H1 (cell line): ENCODE measurements at regions not wholly inside any gene's neighbourhood (a gene's known extent, or its start where the extent isn't known, plus 50 kb on each side); places are given as distances from the start of the nearest gene placed in this dataset.
A peak's percentile ranks its signal among the peaks of the same experiment; 100 is the strongest.

Experiments used
- CTCF ChIA-PET: fragments of 300-600 bp; sonication (Branson Sonifier 250); formaldehyde crosslinking; loops from one replicate; lab custom pipeline; 2021; ENCODE audit not compliant: partially characterized antibody; lab: Charles Lee
- POLR2A ChIA-PET: fragments of 300-600 bp; sonication (Branson Sonifier 250); formaldehyde crosslinking; loops from one replicate; lab custom pipeline; 2021; ENCODE audit warnings: inconsistent platforms; ENCODE audit not compliant: partially characterized antibody; lab: Charles Lee
- DNase-seq, 2 experiments: peaks; one replicate each; pipeline versions ENCODE4 v3.0.0 to v3.0.0-alpha.2; 2010 to 2022; ENCODE audit warnings: low spot score in 2 of 2, low read depth in 1 of 2, mixed read lengths in 1 of 2
- FAIRE-seq: peaks from 2 replicates; lab custom pipeline; 2011; peaks lifted over from hg19 to GRCh38; lab: Jason Lieb, UNC
- H2AFZ ChIP-seq: 2 replicates; pipeline ENCODE4 v1.8.1; 2012; ENCODE audit warnings: low read length, inconsistent platforms
- H2AK5ac ChIP-seq: 2 replicates; pipeline ENCODE4 v1.6.1; 2013; ENCODE audit warnings: low read depth, low read length
- H2BK120ac ChIP-seq: replicated peaks from 2 replicates; pipeline ENCODE3; 2013; ENCODE audit warnings: low read depth, low read length, inconsistent platforms
- H2BK12ac ChIP-seq: 2 replicates; pipeline ENCODE4 v1.6.1; 2013; ENCODE audit warnings: low read depth, low read length
- H2BK15ac ChIP-seq: 2 replicates; pipeline ENCODE4 v1.6.1; 2013; ENCODE audit warnings: low read length
- H2BK20ac ChIP-seq: 2 replicates; pipeline ENCODE4 v1.6.1; 2013; ENCODE audit warnings: low read length
- H2BK5ac ChIP-seq: 2 replicates; pipeline ENCODE4 v1.6.1; 2013; ENCODE audit warnings: low read depth, low read length
- H3K14ac ChIP-seq: 2 replicates; pipeline ENCODE4 v1.6.1; 2013; ENCODE audit warnings: inconsistent platforms; ENCODE audit not compliant: insufficient read length
- H3K18ac ChIP-seq: 2 replicates; pipeline ENCODE4 v1.6.1; 2013; ENCODE audit warnings: low read length; ENCODE audit errors: extremely low read depth
- H3K23ac ChIP-seq: 2 replicates; pipeline ENCODE4 v1.6.1; 2013; ENCODE audit warnings: inconsistent platforms; ENCODE audit not compliant: insufficient read length
- H3K23me2 ChIP-seq: 2 replicates; pipeline ENCODE4 v1.6.1; 2013; ENCODE audit warnings: low read depth, low read length
- H3K27ac ChIP-seq: 2 replicates; pipeline ENCODE4 v1.6.1; 2011; ENCODE audit warnings: low read depth, low read length, inconsistent platforms
- H3K27me3 ChIP-seq, 4 experiments: replicated peaks in 1 of 4; 1 replicate in 1 of 4; 2 replicates in 3 of 4; pipeline versions ENCODE4 v1.6.1 to v1.8.1; 2011 to 2013; ENCODE audit warnings: low read length in 3 of 4, mild to moderate bottlenecking in 3 of 4, inconsistent platforms in 2 of 4, mixed read lengths in 2 of 4, moderate library complexity in 1 of 4; ENCODE audit not compliant: control insufficient read depth in 3 of 4, insufficient read depth in 3 of 4; ENCODE audit errors: extremely low read depth in 1 of 4
- H3K36me3 ChIP-seq, 4 experiments: 2 replicates each; pipeline versions ENCODE4 v1.6.1 to v1.8.1; 2011 to 2013; ENCODE audit warnings: mild to moderate bottlenecking in 4 of 4, low read length in 3 of 4, moderate library complexity in 2 of 4, control low read depth in 1 of 4, inconsistent platforms in 1 of 4; ENCODE audit not compliant: insufficient read depth in 4 of 4, control insufficient read depth in 2 of 4
- H3K4ac ChIP-seq: replicated peaks from 2 replicates; pipeline ENCODE3; 2013; ENCODE audit warnings: low read length, low read depth, mixed read lengths, inconsistent platforms; ENCODE audit not compliant: insufficient read length
- H3K4me1 ChIP-seq, 4 experiments: replicated peaks in 1 of 4; 1 replicate in 1 of 4; 2 replicates in 3 of 4; pipeline versions ENCODE4 v1.6.1 to v1.8.1; 2011 to 2013; ENCODE audit warnings: low read length in 3 of 4, inconsistent platforms in 2 of 4, mixed read lengths in 1 of 4; ENCODE audit not compliant: insufficient read depth in 4 of 4, control insufficient read depth in 3 of 4
- H3K4me2 ChIP-seq, 2 experiments: 2 replicates each; pipeline versions ENCODE4 v1.6.1 to v1.8.1; 2011 to 2013; ENCODE audit warnings: low read depth in 2 of 2, low read length in 2 of 2, control low read depth in 1 of 2, inconsistent platforms in 1 of 2, mild to moderate bottlenecking in 1 of 2; ENCODE audit not compliant: insufficient read depth in 1 of 2
- H3K4me3 ChIP-seq, 4 experiments: fragments of 200-600, 300-600 bp in 1 of 4; sonication (generic), shearing (Covaris generic), sonication (Bioruptor Twin) in 1 of 4; 2 replicates each; pipeline versions ENCODE4 v1.5.1 to v1.8.1; 2011 to 2016; ENCODE audit warnings: low read length in 4 of 4, low read depth in 3 of 4, control low read depth in 2 of 4, inconsistent platforms in 2 of 4, mild to moderate bottlenecking in 2 of 4, mixed read lengths in 1 of 4, moderate library complexity in 1 of 4; ENCODE audit not compliant: insufficient read depth in 2 of 4; ENCODE audit errors: extremely low read depth in 1 of 4
- H3K56ac ChIP-seq: replicated peaks from 2 replicates; pipeline ENCODE3; 2013; ENCODE audit warnings: low read depth, mild to moderate bottlenecking, mixed read lengths, low read length, inconsistent platforms; ENCODE audit not compliant: insufficient read length
- H3K79me1 ChIP-seq: 2 replicates; pipeline ENCODE4 v1.6.1; 2013; ENCODE audit warnings: low read depth, low read length, control low read depth
- H3K79me2 ChIP-seq, 2 experiments: 2 replicates each; pipeline versions ENCODE4 v1.6.1 to v1.8.1; 2012 to 2013; ENCODE audit warnings: low read length in 2 of 2, mild to moderate bottlenecking in 2 of 2, inconsistent platforms in 1 of 2; ENCODE audit not compliant: insufficient read depth in 2 of 2, control insufficient read depth in 1 of 2
- H3K9ac ChIP-seq, 4 experiments: replicated peaks in 1 of 4; 1 replicate in 1 of 4; 2 replicates in 3 of 4; pipeline versions ENCODE4 v1.6.1 to v1.8.1; 2011 to 2013; ENCODE audit warnings: low read depth in 3 of 4, low read length in 3 of 4, control low read depth in 2 of 4, mild to moderate bottlenecking in 2 of 4, moderate library complexity in 2 of 4, inconsistent platforms in 1 of 4; ENCODE audit errors: extremely low read depth in 1 of 4
- H3K9me3 ChIP-seq, 2 experiments: 2 replicates each; pipeline versions ENCODE4 v1.6.1 to v1.8.1; 2012 to 2013; ENCODE audit warnings: mild to moderate bottlenecking in 2 of 2, moderate library complexity in 2 of 2, control low read depth in 1 of 2, inconsistent platforms in 1 of 2, low read depth in 1 of 2, low read length in 1 of 2, mixed read lengths in 1 of 2; ENCODE audit not compliant: insufficient read depth in 2 of 2
- H4K20me1 ChIP-seq, 2 experiments: replicated peaks in 1 of 2; 2 replicates each; pipeline versions ENCODE3 to v1.8.1; 2011 to 2013; ENCODE audit warnings: inconsistent platforms in 2 of 2, low read length in 2 of 2, mild to moderate bottlenecking in 1 of 2; ENCODE audit not compliant: insufficient read depth in 2 of 2, control insufficient read depth in 1 of 2
- H4K5ac ChIP-seq: 2 replicates; pipeline ENCODE4 v1.6.1; 2013; ENCODE audit warnings: low read length, low read depth, mixed read lengths, inconsistent platforms; ENCODE audit not compliant: insufficient read length
- H4K8ac ChIP-seq: 2 replicates; pipeline ENCODE4 v1.8.0; 2013; ENCODE audit warnings: mild to moderate bottlenecking, moderate library complexity, low read length, inconsistent platforms; ENCODE audit not compliant: insufficient read depth; ENCODE audit errors: extremely low read depth
- H4K91ac ChIP-seq: replicated peaks from 2 replicates; pipeline ENCODE3; 2013; ENCODE audit warnings: low read length, mixed read lengths, inconsistent platforms; ENCODE audit not compliant: insufficient read length
- GTF2F1 ChIP-seq: IDR thresholded peaks from 2 replicates; pipeline ENCODE4 v1.6.1; 2012; ENCODE audit warnings: low read depth, low read length, improper control_type of control experiment, borderline replicate concordance
- HDAC6 ChIP-seq: IDR thresholded peaks from one replicate; pipeline ENCODE4 v1.7.1; 2012; ENCODE audit warnings: low read depth, mild to moderate bottlenecking, inconsistent platforms, low read length, moderate library complexity
- RAD21 ChIP-seq, 2 experiments: IDR thresholded peaks in 1 of 2; conservative IDR thresholded peaks in 1 of 2; 2 replicates each; pipeline ENCODE4 v1.6.1; 2011; ENCODE audit warnings: low read depth in 2 of 2, low read length in 2 of 2, improper control_type of control experiment in 1 of 2, inconsistent platforms in 1 of 2, mild to moderate bottlenecking in 1 of 2, moderate library complexity in 1 of 2
- TEAD4 ChIP-seq: IDR thresholded peaks from 2 replicates; pipeline ENCODE4 v1.6.1; 2012; ENCODE audit warnings: low read depth, low read length, inconsistent platforms, mixed read lengths
- WGBS, 2 experiments: shearing (Covaris generic) in 1 of 2; methylation state at CpG; one replicate each; pipeline versions ENCODE4 v1.1.6 to v1.1.7; 2013 to 2015; ENCODE audit warnings: low lambda C conversion rate in 2 of 2, mixed read lengths in 2 of 2, inconsistent platforms in 1 of 2, low coverage in 1 of 2, missing lambda C conversion rate in 1 of 2; ENCODE audit not compliant: insufficient replicate concordance in 2 of 2, insufficient coverage in 1 of 2, insufficient read length in 1 of 2; ENCODE audit errors: extremely low coverage in 1 of 2, missing lambda C conversion rate in 1 of 2; 5-methylcytosine and 5-hydroxymethylcytosine counted together

DNA sequence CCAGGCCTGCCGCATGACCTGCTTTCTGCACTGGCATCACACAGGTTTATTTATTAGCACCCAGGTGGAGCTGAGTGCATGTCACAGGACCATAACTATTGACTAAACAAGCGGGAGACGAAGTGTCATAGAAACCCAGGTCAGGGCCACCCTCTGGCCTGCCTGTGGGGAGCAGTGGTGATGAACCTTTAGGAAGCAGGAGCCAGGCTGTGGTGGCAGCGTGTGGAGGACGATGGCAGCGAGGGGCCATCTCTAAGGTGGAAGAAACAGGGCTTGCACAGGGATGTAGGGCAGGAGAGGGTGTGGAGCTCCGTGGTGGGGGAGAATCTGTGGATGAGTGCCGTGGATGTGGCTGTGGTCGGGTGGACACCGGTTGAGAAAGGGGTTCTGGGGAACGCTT lies 275.3 kb downstream of the TEX29 start:
- Histone ChIP-seq H3K9ac (no peak overlapping the region), H3K4me3 (no peak overlapping the region), H4K20me1 (no peaks in the 10 kb centered on the region), H2BK12ac (peak overlapping the region; percentile 71; the same call in 1 of the 2 replicates), H2BK120ac (no peak overlapping the region), H2BK20ac (no peak overlapping the region), H4K91ac (peak overlapping the region; percentile 52), H3K18ac (no peak overlapping the region), H3K79me2 (no peaks in the 10 kb centered on the region), H2AK5ac (peak overlapping the region; percentile 72; the same call in 1 of the 2 replicates), H2BK5ac (0 out of 2 replicates have a peak overlapping the region, but pooled peaks have one; percentile 1), H3K4me2 (no peak overlapping the region), H4K8ac (no peak overlapping the region), H3K56ac (no peak overlapping the region), H3K4me1 (peaks cover 0 to 12% (median 2%) of the 10 kb centered on the region in 4 experiments; a peak in 4 of 7 replicates), H3K23me2 (no peaks in the 10 kb centered on the region), H2AFZ (no peak overlapping the region), H3K36me3 (no peaks in the 10 kb centered on the region), H3K4ac (no peak overlapping the region), H3K14ac (no peak overlapping the region), H3K9me3 (peaks cover 0 to 10% of the 10 kb centered on the region in 2 experiments; a peak in 2 of 4 replicates), H3K27ac (no peak overlapping the region), H3K23ac (no peak overlapping the region), H4K5ac (no peak overlapping the region), H3K79me1 (no peaks in the 10 kb centered on the region), H3K27me3 (no peaks in the 10 kb centered on the region), H2BK15ac (no peak overlapping the region; the same call in 1 of the 2 replicates)
- ChIA-PET CTCF (interaction anchor here (0.6 to 1.9 kb wide), 5 partner anchors 12 to 725 kb away, joined by 3 to 5 read pairs (median 3); no protein-coding TSS in a partner anchor), POLR2A (no interaction called here)
- 91% methylated on average over 11 of the region's 11 CpGs; no CpG with 5 or more reads in 1 of the 2 experiments for WGBS, 2 experiments
- DNase-seq (no peak), FAIRE-seq (no peak)
- TF ChIP-seq RAD21 (IDR thresholded peaks at IDR 0.05 in 1 of 2, conservative IDR thresholded peaks at IDR 0.05 in 1 of 2; ENCODE audit: low read depth in 2 of 2, low read length in 2 of 2), result no peak
- no peak for TF ChIP-seq TEAD4
- TF ChIP-seq GTF2F1, result no peak
- TF ChIP-seq HDAC6, result no peak
